Hindlimb muscle (tissue), 1 donor: ENCODE measurements at regions not wholly inside any gene's neighbourhood (a gene's known extent, or its start where the extent isn't known, plus 50 kb on each side); places are given as distances from the start of the nearest gene placed in this dataset.
"Not testable (repeated sequence)": the region's sequence is repeated elsewhere in the genome, so short reads cannot be mapped to it uniquely, and the experiment has no call there.

Experiments used
- DNase-seq: peaks from one replicate; pipeline ENCODE4 v3.0.0-alpha.2; 2013

- DNase-seq = no peak
Observed at GRCh38 chr10:133020193-133020817, 67.4 kb upstream of the ADGRA1 start.

- no peak for DNase-seq
Observed at GRCh38 chr10:133019651-133020050, 68.1 kb upstream of the ADGRA1 start.

GRCh38 chr10:133019191-133019590 is 68.5 kb upstream of the ADGRA1 start:
- DNase-seq = no peak

GRCh38 chr10:133018491-133018890 is 69.2 kb upstream of the ADGRA1 start:
- DNase-seq = no peak

GRCh38 chr10:133017203-133017601 is 70.5 kb upstream of the ADGRA1 start:
- no peak for DNase-seq

- no peak for DNase-seq
Observed at GRCh38 chr10:133016493-133017202, 71.1 kb upstream of the ADGRA1 start.

- DNase-seq = no peak
Observed at GRCh38 chr10:133015816-133016462, 71.8 kb upstream of the ADGRA1 start.

GRCh38 chr10:133015321-133015720 is 72.4 kb upstream of the ADGRA1 start:
- no peak for DNase-seq

- DNase-seq = no peak
Observed at GRCh38 chr10:133014416-133015210, 72.2 kb upstream of the CFAP46 start.

GRCh38 chr10:133013463-133013862 is 71.1 kb upstream of the CFAP46 start:
- DNase-seq = no peak

- DNase-seq = no peak
Observed at GRCh38 chr10:133012573-133013359, 70.4 kb upstream of the CFAP46 start.

GRCh38 chr10:133011882-133012281 is 69.5 kb upstream of the CFAP46 start:
- DNase-seq = no peak

GRCh38 chr10:133011393-133011792 is 69.0 kb upstream of the CFAP46 start:
- DNase-seq = not testable (repeated sequence)

GRCh38 chr10:133010843-133011179 is 68.4 kb upstream of the CFAP46 start:
- not testable (repeated sequence) for DNase-seq

- DNase-seq = no peak
Observed at GRCh38 chr10:133010095-133010842, 67.9 kb upstream of the CFAP46 start.

GRCh38 chr10:133009218-133009950 is 67.0 kb upstream of the CFAP46 start:
- DNase-seq = no peak

- no peak for DNase-seq
Observed at GRCh38 chr10:133008736-133009135, 66.4 kb upstream of the CFAP46 start.

- no peak for DNase-seq
Observed at GRCh38 chr10:133008196-133008595, 65.8 kb upstream of the CFAP46 start.

- no peak for DNase-seq
Observed at GRCh38 chr10:133007360-133007858, 65.0 kb upstream of the CFAP46 start.

GRCh38 chr10:133006806-133007205 is 64.4 kb upstream of the CFAP46 start:
- no peak for DNase-seq

GRCh38 chr10:133006202-133006601 is 63.8 kb upstream of the CFAP46 start:
- no peak for DNase-seq
